Psoas muscle (tissue), 7 donors: ENCODE measurements at regions not wholly inside any gene's neighbourhood (a gene's known extent, or its start where the extent isn't known, plus 50 kb on each side); places are given as distances from the start of the nearest gene placed in this dataset.

Experiments
- ATAC-seq, 4 donors: fragments of 200-7000 bp; cut with Tn5 transposase; one replicate each; pipeline ENCODE4 v1.9.1; 2020; ENCODE audit warnings: moderate library complexity in 3 of 4, mild to moderate bottlenecking in 2 of 4
- DNase-seq, 2 donors: peaks; one replicate each; pipeline ENCODE4 v3.0.0-alpha.2; 2020
- H3K27ac ChIP-seq: fragments of 200-600 bp; one replicate; pipeline ENCODE4 v1.8.0; 2022
- H3K27me3 ChIP-seq, 3 donors: fragments of 200-600 bp in 1 of 3; one replicate each; pipeline versions ENCODE4 v1.6.1 to v1.8.0; 2013 to 2022; ENCODE audit warnings: low read length in 2 of 3, mild to moderate bottlenecking in 2 of 3, moderate library complexity in 1 of 3; ENCODE audit not compliant: insufficient read depth in 3 of 3
- H3K36me3 ChIP-seq, 2 donors: fragments of 200-600 bp in 1 of 2; one replicate each; pipeline versions ENCODE4 v1.6.1 to v1.8.0; 2013 to 2022; ENCODE audit warnings: low read depth in 1 of 2, mild to moderate bottlenecking in 1 of 2, moderate library complexity in 1 of 2; ENCODE audit not compliant: insufficient read depth in 1 of 2
- H3K4me1 ChIP-seq: fragments of 200-600 bp; one replicate; pipeline ENCODE4 v1.8.0; 2022
- H3K4me3 ChIP-seq: fragments of 200-600 bp; one replicate; pipeline ENCODE4 v1.8.0; 2022; ENCODE audit warnings: mild to moderate bottlenecking
- H3K9me3 ChIP-seq: fragments of 200-600 bp; one replicate; pipeline ENCODE4 v1.8.0; 2022
- WGBS, 3 donors: extraction: QIAGEN DNeasy Blood & Tissue Kit; methylation state at CpG; one replicate each; pipeline versions ENCODE4 v1.1.6 to v1.1.7; 2013; 5-methylcytosine and 5-hydroxymethylcytosine counted together
- intact Hi-C, 2 donors: fragments of 100-400 bp; cut with DNase I; formaldehyde crosslinking; loops; one replicate each; pipeline versions ENCODE4 v1.11.0 to v1.14.2; 2022
- TF ChIP-seq, protein P1 (sequence below): fragments of 200-600 bp; IDR thresholded peaks from one replicate; pipeline ENCODE4 v1.8.0; 2022; ENCODE audit warnings: antibody characterized with exemption
- donor health status: healthy with polysubstance abuse.
- donor health status: DM: no; HTN: no; CAD: no; lungs with moderate emphysema.
- donor health status: Bipolar disorder and iron deficiency.
- donor health status: healthy.
- donor health status: DM: yes; HTN: yes; CAD: no.
- donor health status: DM: no; HTN: no; CAD: no.
- donor health status: DM: yes; HTN: yes; CAD: no.

DNA sequence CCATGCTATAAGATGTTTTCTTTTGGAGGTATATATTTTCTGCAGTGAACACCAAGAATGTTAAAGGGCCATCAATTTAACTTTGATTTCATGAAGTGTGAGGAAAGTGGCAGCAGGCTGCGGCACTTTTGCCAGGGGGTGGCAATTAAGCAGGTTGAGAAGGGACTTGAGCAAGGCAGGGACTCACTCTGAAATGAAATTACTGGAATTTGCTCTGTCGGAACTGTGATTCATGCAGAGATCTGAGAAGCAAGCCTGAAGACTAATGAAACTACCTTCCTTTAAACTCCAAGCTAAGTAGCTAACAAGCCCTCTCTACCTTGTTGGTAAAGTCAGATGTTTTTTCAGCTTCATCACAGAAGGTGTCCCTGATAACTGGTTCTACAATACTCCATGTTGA, 441.6 kb downstream of the SIPA1L2 start:
- Histone ChIP-seq H3K27me3 (no peaks in the 10 kb centered on the region), H3K4me1 (no peaks in the 10 kb centered on the region), H3K9me3 (no peaks in the 10 kb centered on the region), H3K27ac (no peak overlapping the region), H3K4me3 (no peak overlapping the region), H3K36me3 (no peaks in the 10 kb centered on the region)
- DNase-seq (no peak), ATAC-seq (no peak)
- intact Hi-C loops: no loop called here
- WGBS, 3 donors: 88 to 96% (median 94%) methylated on average over 2 of the region's 2 CpGs
- TF ChIP-seq, protein P1, sequence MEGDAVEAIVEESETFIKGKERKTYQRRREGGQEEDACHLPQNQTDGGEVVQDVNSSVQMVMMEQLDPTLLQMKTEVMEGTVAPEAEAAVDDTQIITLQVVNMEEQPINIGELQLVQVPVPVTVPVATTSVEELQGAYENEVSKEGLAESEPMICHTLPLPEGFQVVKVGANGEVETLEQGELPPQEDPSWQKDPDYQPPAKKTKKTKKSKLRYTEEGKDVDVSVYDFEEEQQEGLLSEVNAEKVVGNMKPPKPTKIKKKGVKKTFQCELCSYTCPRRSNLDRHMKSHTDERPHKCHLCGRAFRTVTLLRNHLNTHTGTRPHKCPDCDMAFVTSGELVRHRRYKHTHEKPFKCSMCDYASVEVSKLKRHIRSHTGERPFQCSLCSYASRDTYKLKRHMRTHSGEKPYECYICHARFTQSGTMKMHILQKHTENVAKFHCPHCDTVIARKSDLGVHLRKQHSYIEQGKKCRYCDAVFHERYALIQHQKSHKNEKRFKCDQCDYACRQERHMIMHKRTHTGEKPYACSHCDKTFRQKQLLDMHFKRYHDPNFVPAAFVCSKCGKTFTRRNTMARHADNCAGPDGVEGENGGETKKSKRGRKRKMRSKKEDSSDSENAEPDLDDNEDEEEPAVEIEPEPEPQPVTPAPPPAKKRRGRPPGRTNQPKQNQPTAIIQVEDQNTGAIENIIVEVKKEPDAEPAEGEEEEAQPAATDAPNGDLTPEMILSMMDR: no peak

DNA sequence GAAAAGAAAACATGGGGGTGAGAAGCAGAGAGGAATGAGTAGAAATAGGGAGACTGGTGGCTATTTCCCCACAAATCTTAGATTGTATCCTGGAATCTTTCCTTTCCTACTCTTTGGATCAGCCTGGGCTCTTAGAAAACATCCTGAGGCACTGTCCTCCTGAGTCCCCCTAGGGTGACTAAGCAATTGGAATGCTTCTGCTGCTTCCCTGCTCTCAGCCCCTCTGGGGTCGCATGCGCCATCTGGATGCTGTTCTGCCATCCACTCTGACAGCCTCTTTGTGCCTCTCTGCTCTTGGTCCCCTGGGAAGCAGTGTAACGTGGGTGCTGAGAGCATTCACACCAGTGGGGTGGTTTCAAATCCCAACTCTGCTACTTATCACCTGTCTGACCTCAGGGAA, 443.0 kb downstream of the SIPA1L2 start:
- Histone ChIP-seq H3K9me3 (no peaks in the 10 kb centered on the region), H3K4me1 (no peaks in the 10 kb centered on the region), H3K4me3 (no peak overlapping the region), H3K27me3 (no peaks in the 10 kb centered on the region), H3K36me3 (no peaks in the 10 kb centered on the region), H3K27ac (no peak overlapping the region)
- ATAC-seq (no peak), DNase-seq (no peak)
- TF ChIP-seq, protein P1: no peak
- WGBS, 3 donors: 77 to 84% (median 83%) methylated on average over 3 of the region's 3 CpGs
- intact Hi-C loops: no loop called here

DNA sequence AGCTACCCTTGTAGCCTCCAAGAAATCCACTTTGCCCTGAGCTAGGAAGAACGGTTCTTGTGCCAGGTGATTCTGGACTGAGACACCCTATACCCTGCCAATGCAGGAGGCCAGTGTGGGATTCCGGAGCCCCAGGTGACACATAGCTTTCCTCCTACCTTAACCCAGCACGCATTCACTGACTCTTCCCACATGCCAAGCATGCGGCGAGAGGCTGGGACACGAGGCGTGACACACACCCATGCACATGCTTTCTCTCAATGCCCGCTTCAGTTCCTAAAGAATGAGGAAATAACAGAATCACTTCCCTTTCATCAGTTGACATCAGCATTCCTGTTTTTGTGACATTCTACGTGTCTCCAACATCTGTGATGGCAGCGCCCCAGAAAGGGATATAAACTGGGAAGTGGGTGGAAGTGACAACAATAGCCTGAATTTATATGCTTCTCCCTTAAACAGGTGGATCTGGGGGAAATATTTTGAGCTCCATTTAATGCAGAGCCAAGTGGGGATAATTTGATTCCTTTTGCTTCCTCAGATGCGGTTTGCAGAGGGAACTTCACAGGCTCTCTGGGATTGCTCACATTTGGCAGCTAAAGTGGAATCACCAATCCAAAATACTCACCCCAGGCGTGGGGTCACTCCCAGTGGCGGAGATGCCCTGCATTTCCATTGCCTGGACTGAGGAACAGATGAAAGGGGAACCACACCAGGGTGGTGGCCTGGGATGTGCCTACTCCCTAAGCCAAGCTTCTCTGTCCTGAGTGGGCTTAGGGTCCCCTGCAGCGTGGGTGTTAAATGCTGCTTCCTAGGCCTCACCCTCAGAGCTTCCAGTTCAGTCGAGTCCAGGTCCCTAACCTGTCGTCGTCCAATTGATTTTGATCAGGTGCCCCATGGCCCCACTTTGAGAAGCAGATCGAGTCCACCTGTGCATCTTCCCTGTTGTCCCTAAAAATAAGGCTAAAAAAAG, 445.1 kb downstream of the SIPA1L2 start:
- Histone ChIP-seq H3K9me3 (no peaks in the 10 kb centered on the region), H3K27me3 (no peaks in the 10 kb centered on the region), H3K4me3 (no peak overlapping the region), H3K4me1 (no peaks in the 10 kb centered on the region), H3K36me3 (no peaks in the 10 kb centered on the region), H3K27ac (no peak overlapping the region)
- intact Hi-C loops: no loop called here
- ATAC-seq (no peak), DNase-seq (no peak)
- WGBS, 3 donors: 59 to 64% (median 62%) methylated on average over 18 of the region's 18 CpGs
- TF ChIP-seq, protein P1: no peak

GRCh38 chr1:232183802-232184201, 446.1 kb downstream of the SIPA1L2 start:
- Histone ChIP-seq H3K27ac (no peak overlapping the region), H3K4me1 (no peaks in the 10 kb centered on the region), H3K4me3 (no peak overlapping the region), H3K36me3 (no peaks in the 10 kb centered on the region), H3K27me3 (no peaks in the 10 kb centered on the region), H3K9me3 (no peaks in the 10 kb centered on the region)
- intact Hi-C loops: no loop called here
- ATAC-seq (no peak), DNase-seq (no peak)
- TF ChIP-seq, protein P1: no peak
